ENCODE measurements at regions not wholly inside any gene's neighbourhood (a gene's known extent, or its start where the extent isn't known, plus 50 kb on each side); places are given as distances from the start of the nearest gene placed in this dataset.

GRCh38 chr4:33302321-33302720 is 2582.2 kb downstream of the PCDH7 start:
- peaks cover 3 to 9% of the 10 kb centered on the region in 2 experiments for H3K9me3 ChIP-seq (ENCODE audit: control insufficient read depth in 1 of 2, insufficient read depth in 1 of 2, low read length in 2 of 2)
- no peaks in the 10 kb centered on the region for H3K4me1 ChIP-seq (ENCODE audit: insufficient read depth, low read length)
- Mint-ChIP-seq H3K36me3 (ENCODE audit: low read depth) (no peaks in the 10 kb centered on the region), H3K27me3 (no peaks in the 10 kb centered on the region), H3K9me3 (peaks cover 14% of the 10 kb centered on the region), H3K4me3 (no peak overlapping the region), H3K4me1 (ENCODE audit: low read depth) (no peaks in the 10 kb centered on the region), H3K27ac (no peak overlapping the region)
- H3K27me3 ChIP-seq (ENCODE audit: control insufficient read depth in 1 of 2, insufficient read depth in 2 of 2, low read length in 2 of 2) = no peaks in the 10 kb centered on the region
- TF ChIP-seq, protein P1, sequence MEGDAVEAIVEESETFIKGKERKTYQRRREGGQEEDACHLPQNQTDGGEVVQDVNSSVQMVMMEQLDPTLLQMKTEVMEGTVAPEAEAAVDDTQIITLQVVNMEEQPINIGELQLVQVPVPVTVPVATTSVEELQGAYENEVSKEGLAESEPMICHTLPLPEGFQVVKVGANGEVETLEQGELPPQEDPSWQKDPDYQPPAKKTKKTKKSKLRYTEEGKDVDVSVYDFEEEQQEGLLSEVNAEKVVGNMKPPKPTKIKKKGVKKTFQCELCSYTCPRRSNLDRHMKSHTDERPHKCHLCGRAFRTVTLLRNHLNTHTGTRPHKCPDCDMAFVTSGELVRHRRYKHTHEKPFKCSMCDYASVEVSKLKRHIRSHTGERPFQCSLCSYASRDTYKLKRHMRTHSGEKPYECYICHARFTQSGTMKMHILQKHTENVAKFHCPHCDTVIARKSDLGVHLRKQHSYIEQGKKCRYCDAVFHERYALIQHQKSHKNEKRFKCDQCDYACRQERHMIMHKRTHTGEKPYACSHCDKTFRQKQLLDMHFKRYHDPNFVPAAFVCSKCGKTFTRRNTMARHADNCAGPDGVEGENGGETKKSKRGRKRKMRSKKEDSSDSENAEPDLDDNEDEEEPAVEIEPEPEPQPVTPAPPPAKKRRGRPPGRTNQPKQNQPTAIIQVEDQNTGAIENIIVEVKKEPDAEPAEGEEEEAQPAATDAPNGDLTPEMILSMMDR (IDR thresholded peaks at IDR 0.05) = no peak
- ChIA-PET CTCF (no interaction called here), POLR2A (no interaction called here)
- H3K27ac ChIP-seq (ENCODE audit: low read depth in 1 of 2, low read length in 2 of 2) = no peak overlapping the region
- H3K36me3 ChIP-seq (ENCODE audit: insufficient read depth, low read length) = no peaks in the 10 kb centered on the region
- DNase-seq (no peak), ATAC-seq (ENCODE audit: poor library complexity) (no peak)
- intact Hi-C loops (cut with DNase I, micrococcal nuclease) = no loop called here
- H3K4me3 ChIP-seq (ENCODE audit: low read length) = no peak overlapping the region

DNA sequence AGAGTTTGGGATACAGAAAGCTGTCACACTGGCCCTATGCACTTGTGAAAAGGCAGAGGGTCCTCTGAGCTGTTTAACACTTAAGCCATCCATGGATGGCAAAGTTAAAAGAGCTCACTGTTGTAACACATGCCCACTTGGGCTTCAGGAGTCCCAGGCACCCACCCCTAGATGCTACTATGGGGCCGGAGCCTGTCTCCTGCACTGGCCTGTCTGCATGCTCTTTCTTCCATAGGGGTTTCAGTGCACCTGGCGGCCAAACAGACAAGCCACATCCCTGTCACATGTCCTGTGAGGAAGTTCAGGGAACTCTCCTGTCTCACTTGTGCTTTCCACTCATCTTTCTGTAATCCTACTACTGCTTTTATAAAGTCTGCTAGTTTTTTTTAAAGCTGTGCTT is 2586.0 kb downstream of the PCDH7 start:
- no peak overlapping the region for H3K4me3 Mint-ChIP-seq
- no peaks in the 10 kb centered on the region for H3K27me3 ChIP-seq (ENCODE audit: control insufficient read depth in 1 of 2, insufficient read depth in 2 of 2, low read length in 2 of 2)
- intact Hi-C loops (cut with DNase I, micrococcal nuclease) = no loop called here
- DNase-seq (no peak), ATAC-seq (ENCODE audit: poor library complexity) (no peak)
- peaks cover 5% of the 10 kb centered on the region for H3K9me3 Mint-ChIP-seq
- no peak overlapping the region for H3K4me3 ChIP-seq (ENCODE audit: low read length)
- H3K4me1 Mint-ChIP-seq (ENCODE audit: low read depth) = no peaks in the 10 kb centered on the region
- no peaks in the 10 kb centered on the region for H3K4me1 ChIP-seq (ENCODE audit: insufficient read depth, low read length)
- H3K9me3 ChIP-seq (ENCODE audit: control insufficient read depth in 1 of 2, insufficient read depth in 1 of 2, low read length in 2 of 2) = peaks cover 7 to 8% of the 10 kb centered on the region in 2 experiments
- POLR2A ChIA-PET = no interaction called here
- no peaks in the 10 kb centered on the region for H3K27me3 Mint-ChIP-seq
- H3K36me3 ChIP-seq (ENCODE audit: insufficient read depth, low read length) = no peaks in the 10 kb centered on the region
- H3K27ac Mint-ChIP-seq = no peak overlapping the region
- H3K36me3 Mint-ChIP-seq (ENCODE audit: low read depth) = no peaks in the 10 kb centered on the region
- CTCF ChIA-PET = no interaction called here
- no peak overlapping the region for H3K27ac ChIP-seq (ENCODE audit: low read depth in 1 of 2, low read length in 2 of 2)
- TF ChIP-seq, protein P1 (IDR thresholded peaks at IDR 0.05) = no peak

DNA sequence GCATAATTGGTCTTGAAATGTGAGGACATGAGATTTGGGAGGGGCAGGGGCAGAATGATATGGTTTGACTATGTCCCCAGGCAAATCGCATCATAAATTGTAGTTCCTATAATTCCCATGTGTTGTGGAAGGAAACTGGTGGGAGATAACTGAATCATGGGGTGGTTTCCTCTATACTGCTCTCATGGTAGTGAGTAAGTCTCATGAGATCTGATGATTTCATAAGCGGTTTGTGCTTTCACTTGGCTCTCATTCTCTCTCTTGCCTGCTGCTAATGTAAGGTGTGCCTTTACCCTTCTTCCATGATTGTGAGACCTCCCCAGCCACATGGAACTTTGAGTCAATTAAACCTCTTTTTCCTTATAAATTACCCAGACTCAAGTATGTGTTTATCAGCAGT is 2595.9 kb downstream of the PCDH7 start:
- H3K27ac Mint-ChIP-seq = no peak overlapping the region
- H3K27me3 Mint-ChIP-seq = no peaks in the 10 kb centered on the region
- ChIA-PET POLR2A (no interaction called here), CTCF (no interaction called here)
- no peak overlapping the region for H3K4me3 Mint-ChIP-seq
- H3K36me3 Mint-ChIP-seq (ENCODE audit: low read depth) = no peaks in the 10 kb centered on the region
- peaks cover 13% of the 10 kb centered on the region for H3K9me3 Mint-ChIP-seq
- Histone ChIP-seq H3K27me3 (ENCODE audit: control insufficient read depth in 1 of 2, insufficient read depth in 2 of 2, low read length in 2 of 2) (no peaks in the 10 kb centered on the region), H3K4me3 (ENCODE audit: low read length) (no peak overlapping the region), H3K4me1 (ENCODE audit: insufficient read depth, low read length) (no peaks in the 10 kb centered on the region), H3K27ac (ENCODE audit: low read depth in 1 of 2, low read length in 2 of 2) (no peak overlapping the region), H3K9me3 (ENCODE audit: control insufficient read depth in 1 of 2, insufficient read depth in 1 of 2, low read length in 2 of 2) (peaks cover 6 to 7% of the 10 kb centered on the region in 2 experiments), H3K36me3 (ENCODE audit: insufficient read depth, low read length) (no peaks in the 10 kb centered on the region)
- ATAC-seq (ENCODE audit: poor library complexity) (no peak), DNase-seq (no peak)
- intact Hi-C loops (cut with DNase I, micrococcal nuclease) = no loop called here
- H3K4me1 Mint-ChIP-seq (ENCODE audit: low read depth) = no peaks in the 10 kb centered on the region
- TF ChIP-seq, protein P1 (IDR thresholded peaks at IDR 0.05) = no peak
